H1 (cell line): ENCODE measurements at regions not wholly inside any gene's neighbourhood (a gene's known extent, or its start where the extent isn't known, plus 50 kb on each side); places are given as distances from the start of the nearest gene placed in this dataset.

Experiments
- ATF2 ChIP-seq: IDR thresholded peaks from 2 replicates; pipeline ENCODE4 v1.6.1; 2012; ENCODE audit warnings: low read length, inconsistent platforms
- BACH1 ChIP-seq: IDR thresholded peaks from 2 replicates; pipeline ENCODE4 v1.6.1; 2012; ENCODE audit warnings: low read length, improper control_type of control experiment
- CTCF ChIP-seq, 3 experiments: IDR thresholded peaks; 1 replicate in 2 of 3; 2 replicates in 1 of 3; pipeline versions ENCODE4 v1.5.1 to v1.6.1; 2011; ENCODE audit warnings: low read length in 3 of 3, mild to moderate bottlenecking in 3 of 3, inconsistent platforms in 2 of 3, low read depth in 1 of 3, moderate library complexity in 1 of 3; ENCODE audit not compliant: insufficient read depth in 1 of 3; ENCODE audit errors: control extremely low read depth in 1 of 3
- EP300 ChIP-seq, 2 experiments: IDR thresholded peaks; 1 replicate in 1 of 2; 2 replicates in 1 of 2; pipeline ENCODE4 v1.6.1; 2011 to 2012; ENCODE audit warnings: low read depth in 2 of 2, low read length in 2 of 2, mild to moderate bottlenecking in 2 of 2, borderline replicate concordance in 1 of 2, inconsistent platforms in 1 of 2, moderate library complexity in 1 of 2
- EZH2 ChIP-seq: fragments of 200-600 bp; sonication (generic); IDR thresholded peaks from 2 replicates; pipeline ENCODE4 v1.7.1; 2012; ENCODE audit warnings: low read depth, mild to moderate bottlenecking, moderate library complexity, low read length, inconsistent platforms; ENCODE audit not compliant: severe bottlenecking
- GABPA ChIP-seq: IDR thresholded peaks from 2 replicates; pipeline ENCODE4 v1.6.1; 2011; ENCODE audit warnings: mild to moderate bottlenecking, low read length, moderate library complexity, borderline replicate concordance; ENCODE audit not compliant: insufficient read depth
- NANOG ChIP-seq: IDR thresholded peaks from 2 replicates; pipeline ENCODE4 v1.6.1; 2011; ENCODE audit warnings: low read length, low read depth, mild to moderate bottlenecking, inconsistent platforms; ENCODE audit not compliant: insufficient read depth, poor library complexity, severe bottlenecking
- NRF1 ChIP-seq: IDR thresholded peaks from 2 replicates; pipeline ENCODE4 v1.6.1; 2011; ENCODE audit warnings: mild to moderate bottlenecking, low read depth, low read length, improper control_type of control experiment
- POLR2A ChIP-seq, 2 experiments: IDR thresholded peaks; 1 replicate in 1 of 2; 2 replicates in 1 of 2; pipeline ENCODE4 v1.6.1; 2011; ENCODE audit warnings: low read depth in 2 of 2, low read length in 2 of 2, mild to moderate bottlenecking in 2 of 2; ENCODE audit errors: control extremely low read depth in 1 of 2
- SIN3A ChIP-seq, 2 experiments: IDR thresholded peaks in 1 of 2; conservative IDR thresholded peaks in 1 of 2; 2 replicates each; pipeline ENCODE4 v1.6.1; 2011 to 2012; ENCODE audit warnings: low read length in 2 of 2, improper control_type of control experiment in 1 of 2, low read depth in 1 of 2, mild to moderate bottlenecking in 1 of 2
- TAF1 ChIP-seq: IDR thresholded peaks from 2 replicates; pipeline ENCODE4 v1.6.1; 2011; ENCODE audit warnings: mild to moderate bottlenecking, low read depth, low read length
- TEAD4 ChIP-seq: IDR thresholded peaks from 2 replicates; pipeline ENCODE4 v1.6.1; 2012; ENCODE audit warnings: low read depth, low read length, inconsistent platforms, mixed read lengths
- USF2 ChIP-seq: IDR thresholded peaks from 2 replicates; pipeline ENCODE4 v1.6.1; 2011; ENCODE audit warnings: low read length, improper control_type of control experiment

GRCh38 chr13:90830782-90831181 is 516.7 kb upstream of the MIR17HG start:
- TF ChIP-seq CTCF (IDR thresholded peaks at IDR 0.05; ENCODE audit: control extremely low read depth in 1 of 3, insufficient read depth in 1 of 3, low read depth in 1 of 3, low read length in 3 of 3) = no peak
- no peak for TF ChIP-seq ATF2
- no peak for TF ChIP-seq TAF1
- no peak for TF ChIP-seq SIN3A (conservative IDR thresholded peaks at IDR 0.05 in 1 of 2, IDR thresholded peaks at IDR 0.05 in 1 of 2; ENCODE audit: low read depth in 1 of 2, low read length in 2 of 2)
- TF ChIP-seq USF2 = no peak
- TF ChIP-seq NRF1 = no peak
- TF ChIP-seq POLR2A (IDR thresholded peaks at IDR 0.05; ENCODE audit: control extremely low read depth in 1 of 2, low read depth in 2 of 2, low read length in 2 of 2) = no peak
- TF ChIP-seq EP300 (IDR thresholded peaks at IDR 0.05; ENCODE audit: borderline replicate concordance in 1 of 2, low read depth in 2 of 2, low read length in 2 of 2) = no peak
- TF ChIP-seq NANOG = no peak
- TF ChIP-seq TEAD4 = no peak
- TF ChIP-seq GABPA = no peak
- TF ChIP-seq EZH2 = no peak
- no peak for TF ChIP-seq BACH1
